Aorta (tissue), 5 donors: ENCODE measurements at regions not wholly inside any gene's neighbourhood (a gene's known extent, or its start where the extent isn't known, plus 50 kb on each side); places are given as distances from the start of the nearest gene placed in this dataset.

Source experiments
- ATAC-seq: fragments of 200-7000 bp; cut with Tn5 transposase; one replicate; pipeline ENCODE4 v1.9.1; 2022; ENCODE audit warnings: moderate library complexity; ENCODE audit not compliant: low FRiP score
- DNase-seq, 2 donors: peaks; one replicate each; pipeline ENCODE4 v3.0.0-alpha.2; 2020
- H3K27ac ChIP-seq, 2 donors: one replicate each; pipeline ENCODE4 v1.5.1; 2013; ENCODE audit warnings: low read length in 2 of 2, mild to moderate bottlenecking in 2 of 2, moderate library complexity in 2 of 2, control low read depth in 1 of 2, inconsistent platforms in 1 of 2, low read depth in 1 of 2
- H3K27me3 ChIP-seq, 2 donors: one replicate each; pipeline ENCODE4 v1.6.1; 2013; ENCODE audit warnings: control low read depth in 1 of 2, low read length in 1 of 2, mild to moderate bottlenecking in 1 of 2, moderate library complexity in 1 of 2; ENCODE audit not compliant: insufficient read depth in 2 of 2, control insufficient read depth in 1 of 2
- H3K36me3 ChIP-seq, 2 donors: one replicate each; pipeline ENCODE4 v1.6.1; 2013; ENCODE audit warnings: control low read depth in 1 of 2, low read length in 1 of 2, mild to moderate bottlenecking in 1 of 2; ENCODE audit not compliant: insufficient read depth in 2 of 2, control insufficient read depth in 1 of 2
- H3K4me1 ChIP-seq, 2 donors: one replicate each; pipeline ENCODE4 v1.6.1; 2013; ENCODE audit warnings: low read length in 2 of 2, control low read depth in 1 of 2, mild to moderate bottlenecking in 1 of 2, moderate library complexity in 1 of 2; ENCODE audit not compliant: insufficient read depth in 2 of 2, control insufficient read depth in 1 of 2
- H3K4me3 ChIP-seq, 2 donors: one replicate each; pipeline ENCODE4 v1.5.1; 2013; ENCODE audit warnings: low read length in 2 of 2, control low read depth in 1 of 2, mild to moderate bottlenecking in 1 of 2
- H3K9me3 ChIP-seq: one replicate; pipeline ENCODE4 v1.6.1; 2013; ENCODE audit warnings: mild to moderate bottlenecking, low read length; ENCODE audit not compliant: control insufficient read depth
- WGBS, 2 donors: extraction: QIAGEN DNeasy Blood & Tissue Kit; methylation state at CpG; one replicate each; pipeline ENCODE4 v1.1.7; 2013; 5-methylcytosine and 5-hydroxymethylcytosine counted together
- intact Hi-C, 2 donors: fragments of 100-400 bp; cut with DNase I; formaldehyde crosslinking; loops; one replicate each; pipeline versions ENCODE4 v1.14.2 to v1.15.0; 2022
- donor health status: healthy with polysubstance abuse.
- donor health status: Bipolar disorder and iron deficiency.
- donor health status: DM: no; HTN: no; CAD: no.
- donor health status: DM: no; HTN: no; CAD: no.
- donor health status: DM: yes; HTN: yes; CAD: no.

DNA sequence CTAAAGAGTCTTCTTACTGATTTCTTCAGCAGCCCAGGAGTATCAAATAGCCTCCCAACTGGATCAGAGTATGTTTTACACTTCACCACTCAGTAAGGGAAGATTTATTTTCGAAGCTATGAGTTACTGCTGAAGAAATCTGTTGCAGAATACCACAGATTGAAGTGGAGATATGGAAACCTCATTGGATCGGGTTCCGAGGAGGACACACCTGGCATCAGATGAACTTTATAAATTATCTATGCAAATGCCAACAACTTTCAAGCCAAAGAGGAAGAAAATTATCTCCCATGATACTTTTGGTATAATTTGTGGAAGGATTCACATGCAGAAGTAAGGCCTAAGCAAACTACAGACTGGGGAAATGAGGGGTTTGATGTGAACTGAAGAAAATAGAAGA, 515.9 kb upstream of the NDST4 start:
- ATAC-seq, result no peak
- Histone ChIP-seq H3K9me3 (no peaks in the 10 kb centered on the region), H3K27ac (no peak overlapping the region), H3K36me3 (no peaks in the 10 kb centered on the region), H3K4me1 (no peaks in the 10 kb centered on the region), H3K4me3 (no peak overlapping the region), H3K27me3 (no peaks in the 10 kb centered on the region)
- intact Hi-C loops, result no loop called here
- no peak for DNase-seq
- WGBS, 2 donors, result 69 to 70% methylated on average over 3 of the region's 3 CpGs

DNA sequence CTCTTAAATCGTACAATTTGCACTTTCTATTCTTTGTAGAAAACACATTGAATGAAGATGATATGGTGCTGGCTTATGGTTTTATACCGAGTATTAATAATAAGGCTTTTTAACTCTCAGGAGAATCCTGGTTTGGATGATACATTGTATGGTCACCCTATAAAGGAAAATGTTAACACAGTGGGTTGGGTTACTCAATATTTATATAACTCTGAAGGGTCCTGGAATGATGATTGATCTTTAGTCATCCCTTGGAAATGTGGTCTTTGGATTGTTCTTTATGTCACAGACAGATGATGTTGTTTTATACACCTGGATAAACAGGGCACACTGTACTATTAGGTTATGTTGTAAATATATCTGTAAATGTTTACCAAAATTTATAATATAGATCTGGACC, 496.2 kb upstream of the NDST4 start:
- DNase-seq, result no peak
- Histone ChIP-seq H3K4me1 (no peaks in the 10 kb centered on the region), H3K27ac (no peak overlapping the region), H3K9me3 (no peaks in the 10 kb centered on the region), H3K27me3 (no peaks in the 10 kb centered on the region), H3K4me3 (no peak overlapping the region), H3K36me3 (no peaks in the 10 kb centered on the region)
- ATAC-seq, result no peak
- 79 to 81% methylated on average over 2 of the region's 2 CpGs for WGBS, 2 donors
- intact Hi-C loops, result no loop called here

DNA sequence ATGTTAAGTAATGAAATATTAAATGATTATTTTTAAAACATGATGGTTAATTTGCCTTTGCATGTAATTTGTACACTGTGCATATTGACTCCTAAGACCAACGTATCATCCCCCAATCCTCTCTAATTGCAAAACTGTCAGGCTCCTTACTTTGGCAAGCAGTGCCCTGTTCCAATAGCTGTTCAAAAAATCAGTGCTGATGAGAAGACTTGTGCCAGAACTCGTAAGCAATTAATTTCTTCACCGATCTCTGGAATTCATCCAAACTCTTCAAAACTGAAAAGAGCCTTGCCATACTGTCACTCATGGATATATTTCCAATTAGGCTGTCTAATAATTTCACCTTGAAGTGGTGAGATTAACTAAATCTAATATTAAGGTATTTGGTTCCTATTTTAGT, 493.9 kb upstream of the NDST4 start:
- Histone ChIP-seq H3K4me3 (no peak overlapping the region), H3K4me1 (no peaks in the 10 kb centered on the region), H3K36me3 (no peaks in the 10 kb centered on the region), H3K27ac (no peak overlapping the region), H3K9me3 (no peaks in the 10 kb centered on the region), H3K27me3 (no peaks in the 10 kb centered on the region)
- 75 to 81% methylated on average over 3 of the region's 3 CpGs for WGBS, 2 donors
- no peak for DNase-seq
- no peak for ATAC-seq
- intact Hi-C loops, result no loop called here

GRCh38 chr4:115596265-115597001, 483.0 kb upstream of the NDST4 start:
- DNase-seq (no peak), ATAC-seq (no peak)
- Histone ChIP-seq H3K4me3 (no peak overlapping the region), H3K36me3 (no peaks in the 10 kb centered on the region), H3K27me3 (no peaks in the 10 kb centered on the region), H3K4me1 (no peaks in the 10 kb centered on the region), H3K9me3 (no peaks in the 10 kb centered on the region), H3K27ac (no peak overlapping the region)
- 83 to 86% methylated on average over 3 of the region's 3 CpGs for whole genome bisulfite sequencing, 2 donors
- intact Hi-C loops, result no loop called here

DNA sequence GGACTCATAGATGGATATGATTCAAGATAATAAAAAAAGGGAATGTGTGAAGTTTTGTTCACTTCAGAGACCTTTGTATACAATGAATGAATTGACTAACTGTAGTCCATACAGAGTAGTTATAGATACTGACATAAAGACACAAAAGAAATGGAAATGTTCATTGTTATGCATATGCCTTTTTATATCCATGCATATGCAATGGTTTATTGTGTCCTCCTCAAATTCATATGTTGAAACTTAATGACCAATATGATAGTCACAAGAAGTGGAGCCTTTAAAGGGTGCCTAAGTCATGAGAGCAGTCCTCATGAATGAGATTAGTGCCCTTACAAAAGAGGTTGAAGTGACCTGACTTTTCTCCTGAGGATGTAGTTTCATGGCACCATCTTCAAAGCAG, 467.5 kb upstream of the NDST4 start:
- ATAC-seq (no peak), DNase-seq (no peak)
- no peak overlapping the region for H3K27ac ChIP-seq
- intact Hi-C loops, result no loop called here
- no peaks in the 10 kb centered on the region for H3K4me1 ChIP-seq
- H3K27me3 ChIP-seq, result no peaks in the 10 kb centered on the region
- no peaks in the 10 kb centered on the region for H3K36me3 ChIP-seq
- no peaks in the 10 kb centered on the region for H3K9me3 ChIP-seq
- no peak overlapping the region for H3K4me3 ChIP-seq

GRCh38 chr4:115575851-115576250, 462.4 kb upstream of the NDST4 start:
- no peak overlapping the region for H3K27ac ChIP-seq
- H3K9me3 ChIP-seq, result no peaks in the 10 kb centered on the region
- ATAC-seq (no peak), DNase-seq (no peak)
- no peaks in the 10 kb centered on the region for H3K4me1 ChIP-seq
- intact Hi-C loops, result no loop called here
- H3K27me3 ChIP-seq, result no peaks in the 10 kb centered on the region
- H3K4me3 ChIP-seq, result no peak overlapping the region
- 24 to 40% methylated on average over 1 of the region's 1 CpG for WGBS, 2 donors
- no peaks in the 10 kb centered on the region for H3K36me3 ChIP-seq

- Histone ChIP-seq H3K27ac (no peak overlapping the region), H3K4me1 (no peaks in the 10 kb centered on the region), H3K27me3 (no peaks in the 10 kb centered on the region), H3K36me3 (no peaks in the 10 kb centered on the region), H3K9me3 (no peaks in the 10 kb centered on the region), H3K4me3 (no peak overlapping the region)
- intact Hi-C loops, result no loop called here
- ATAC-seq, result no peak
- DNase-seq, result no peak
- WGBS, 2 donors, result 29 to 31% methylated on average over 2 of the region's 2 CpGs
Measured at GRCh38 chr4:115562506-115562905, 449.1 kb upstream of the NDST4 start.

GRCh38 chr4:115548123-115548522, 434.7 kb upstream of the NDST4 start:
- WGBS, 2 donors, result 67 to 77% methylated on average over 2 of the region's 2 CpGs
- H3K4me1 ChIP-seq, result no peaks in the 10 kb centered on the region
- H3K27ac ChIP-seq, result no peak overlapping the region
- no peaks in the 10 kb centered on the region for H3K27me3 ChIP-seq
- no peak overlapping the region for H3K4me3 ChIP-seq
- DNase-seq, result no peak
- H3K36me3 ChIP-seq, result no peaks in the 10 kb centered on the region
- no peaks in the 10 kb centered on the region for H3K9me3 ChIP-seq
- intact Hi-C loops, result loop anchor here (10.0 kb wide), 2 partner anchors 313 to 453 kb away; no protein-coding TSS in a partner anchor
- ATAC-seq, result no peak

DNA sequence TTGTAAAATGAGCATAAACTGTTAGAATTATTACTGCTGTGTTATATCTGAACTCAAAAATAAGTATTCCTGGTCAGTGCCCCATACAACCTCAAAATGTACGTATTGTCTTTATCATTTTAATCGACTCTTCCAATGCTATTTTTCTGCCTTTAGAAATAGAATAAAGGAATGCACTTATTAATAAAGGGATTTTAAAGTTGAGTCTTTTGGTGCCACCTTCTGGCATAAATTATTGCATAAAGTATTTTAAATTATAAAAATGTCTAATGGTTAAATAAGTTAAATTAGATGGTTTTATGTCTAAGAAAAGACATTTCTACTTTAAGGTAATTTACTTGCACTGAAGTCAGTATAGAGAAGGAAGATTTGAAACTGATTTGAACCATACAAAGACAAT, 424.0 kb upstream of the NDST4 start:
- Histone ChIP-seq H3K4me3 (no peak overlapping the region), H3K27me3 (no peaks in the 10 kb centered on the region), H3K4me1 (no peaks in the 10 kb centered on the region), H3K36me3 (no peaks in the 10 kb centered on the region), H3K9me3 (no peaks in the 10 kb centered on the region), H3K27ac (no peak overlapping the region)
- intact Hi-C loops, result loop anchor here in 1 of 2 donors (5.0 kb wide), 1 partner anchor 305 kb away; no protein-coding TSS in a partner anchor
- DNase-seq (no peak), ATAC-seq (no peak)
- WGBS, 2 donors, result 48 to 50% methylated on average over 2 of the region's 2 CpGs
